ENCODE measurements at regions not wholly inside any gene's neighbourhood (a gene's known extent, or its start where the extent isn't known, plus 50 kb on each side); places are given as distances from the start of the nearest gene placed in this dataset.

GRCh38 chr12:53852992-53853391 is 85.6 kb upstream of the HOXC13 start:
- no peak for FAIRE-seq
- Histone ChIP-seq H3K27ac (ENCODE audit: insufficient read depth, low read depth, low read length) (no peak overlapping the region), H3K9me1 (replicated peaks; ENCODE audit: control insufficient read depth, extremely low read depth, insufficient read depth, low read length) (no peaks in the 10 kb centered on the region), H3K4me3 (replicated peaks in 1 of 3; ENCODE audit: insufficient read depth in 1 of 3, low read depth in 1 of 3, low read length in 3 of 3) (no peak overlapping the region), H3K4me1 (ENCODE audit: control insufficient read depth, extremely low read depth, insufficient read depth, low read length) (no peaks in the 10 kb centered on the region), H3K36me3 (ENCODE audit: control insufficient read depth in 2 of 2, extremely low read depth in 1 of 2, insufficient read depth in 2 of 2, low read length in 2 of 2) (no peaks in the 10 kb centered on the region), H3K27me3 (ENCODE audit: control insufficient read depth in 2 of 2, insufficient read depth in 2 of 2, low read length in 2 of 2) (peaks cover 0 to 15% of the 10 kb centered on the region in 2 experiments), H4K20me1 (replicated peaks; ENCODE audit: control insufficient read depth, extremely low read depth, insufficient read depth, low read length) (no peaks in the 10 kb centered on the region), H2AFZ (ENCODE audit: low read depth, low read length) (no peak overlapping the region), H3K9me3 (replicated peaks; ENCODE audit: control insufficient read depth, insufficient read depth, low read length) (no peaks in the 10 kb centered on the region), H3K79me2 (ENCODE audit: control insufficient read depth, insufficient read depth, low read length) (no peaks in the 10 kb centered on the region), H3K9ac (replicated peaks; ENCODE audit: extremely low read depth, insufficient read depth, low read length) (no peak overlapping the region), H3K4me2 (ENCODE audit: insufficient read depth, low read length) (no peak overlapping the region)
- ChIA-PET POLR2A (no interaction called here), CTCF (no interaction called here)
- no TSS peak for BruUV-seq (replicated peaks)
- intact Hi-C loops (cut with micrococcal nuclease) (no loop called here), dilution Hi-C loops (cut with MboI; ENCODE audit: extremely low pct_ligation_motif_present, low sequenced_read_pairs) (no loop called here)
- TF ChIP-seq MAX (IDR thresholded peaks at IDR 0.05; ENCODE audit: insufficient read depth, insufficient read length), result no peak
- TF ChIP-seq JUN (IDR thresholded peaks at IDR 0.05; ENCODE audit: borderline replicate concordance, insufficient read depth, insufficient read length, low read depth), result no peak
- TF ChIP-seq MYC (IDR thresholded peaks at IDR 0.05; ENCODE audit: low read depth, low read length), result no peak
- no peak for TF ChIP-seq CTCF (IDR thresholded peaks at IDR 0.05; ENCODE audit: extremely low read depth in 1 of 2, insufficient read depth in 1 of 2, low read depth in 1 of 2, low read length in 2 of 2)
- no peak for TF ChIP-seq GATA2 (IDR thresholded peaks at IDR 0.05; ENCODE audit: insufficient read depth, insufficient read length, low read depth, low read length)
- TF ChIP-seq POLR2A (IDR thresholded peaks at IDR 0.05; ENCODE audit: low read depth, low read length), result no peak
- no peak for TF ChIP-seq FOS (IDR thresholded peaks at IDR 0.05; ENCODE audit: borderline replicate concordance, insufficient read depth, low read length)
- TF ChIP-seq POLR2AphosphoS5 (IDR thresholded peaks at IDR 0.05; ENCODE audit: insufficient read depth, low read depth, low read length), result no peak
- TF ChIP-seq EZH2 (IDR thresholded peaks at IDR 0.05; ENCODE audit: borderline replicate concordance, low read depth, low read length, severe bottlenecking), result no peak
- DNase-seq (ENCODE audit: low read depth, low spot score), result no peak
